ENCODE measurements at regions not wholly inside any gene's neighbourhood (a gene's known extent, or its start where the extent isn't known, plus 50 kb on each side); places are given as distances from the start of the nearest gene placed in this dataset.
"Not testable (repeated sequence)": the region's sequence is repeated elsewhere in the genome, so short reads cannot be mapped to it uniquely, and the experiment has no call there.

DNA sequence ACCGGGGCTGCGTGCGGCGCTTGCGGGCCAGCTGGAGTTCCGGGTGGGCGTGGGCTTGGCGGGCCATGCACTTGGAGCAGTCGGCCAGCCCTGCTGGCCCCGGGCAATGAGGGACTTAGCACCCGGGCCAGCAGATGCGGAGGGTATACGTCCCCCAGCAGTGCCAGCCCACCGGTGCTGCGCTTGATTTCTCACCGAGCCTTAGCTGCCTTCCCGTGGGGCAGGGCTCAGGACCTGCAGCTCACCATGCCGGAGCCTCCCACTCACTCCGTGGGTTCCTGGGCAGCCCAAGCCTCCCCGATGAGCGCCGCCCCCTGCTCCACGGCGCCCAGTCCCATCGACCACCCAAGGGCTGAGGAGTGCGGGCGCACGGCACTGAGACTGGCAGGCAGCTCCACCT is 51.4 kb upstream of the INPP4B start:
- DNase-seq (ENCODE audit: low spot score); FAIRE-seq: not testable (repeated sequence)

DNA sequence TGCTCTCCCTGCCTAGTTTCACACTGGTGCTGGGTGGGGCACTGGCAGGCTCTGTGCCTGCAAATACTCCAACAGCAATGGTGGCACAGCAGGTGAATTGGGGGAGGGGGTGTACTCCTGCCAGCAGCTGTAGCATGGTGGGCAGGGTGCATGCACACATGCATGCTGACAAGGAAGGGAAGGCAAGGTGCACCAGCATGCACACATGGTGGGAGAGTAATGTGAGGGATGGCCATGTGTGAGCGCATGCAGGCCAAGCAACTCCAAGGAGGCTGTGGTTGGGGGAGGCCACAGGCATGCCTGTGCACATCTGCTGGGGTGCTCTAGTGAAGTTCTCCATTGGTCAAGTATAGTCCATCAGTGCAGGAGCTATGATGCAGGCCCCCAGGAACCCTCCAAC is 54.5 kb upstream of the INPP4B start:
- no peak for DNase-seq (ENCODE audit: low spot score)
- no peak for FAIRE-seq

DNA sequence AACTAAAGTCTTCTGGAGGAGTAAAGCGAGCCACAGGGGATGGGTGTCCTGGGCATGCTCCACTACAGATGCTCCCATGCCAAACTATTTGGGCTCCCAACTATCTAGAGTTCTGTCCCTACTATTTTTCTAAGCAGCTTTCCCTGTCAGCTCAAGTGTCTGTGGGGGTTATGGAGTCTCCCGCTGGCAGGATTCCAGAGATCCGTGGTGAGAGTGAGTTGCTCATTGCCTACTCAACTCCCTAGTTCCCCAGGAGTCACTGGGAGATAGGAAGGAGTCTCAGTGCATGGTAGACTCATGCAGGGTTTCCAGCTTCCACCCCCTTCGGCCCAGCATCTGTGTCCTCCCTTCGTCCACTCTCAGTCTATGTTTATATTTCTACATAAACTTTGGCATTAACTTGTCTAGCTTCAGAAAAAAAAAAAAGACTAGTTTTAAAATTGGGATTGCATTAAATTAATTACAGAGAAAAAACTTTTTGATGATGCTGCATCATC is 55.1 kb upstream of the INPP4B start:
- FAIRE-seq (no peak), DNase-seq (ENCODE audit: low spot score) (peak; percentile 11)

DNA sequence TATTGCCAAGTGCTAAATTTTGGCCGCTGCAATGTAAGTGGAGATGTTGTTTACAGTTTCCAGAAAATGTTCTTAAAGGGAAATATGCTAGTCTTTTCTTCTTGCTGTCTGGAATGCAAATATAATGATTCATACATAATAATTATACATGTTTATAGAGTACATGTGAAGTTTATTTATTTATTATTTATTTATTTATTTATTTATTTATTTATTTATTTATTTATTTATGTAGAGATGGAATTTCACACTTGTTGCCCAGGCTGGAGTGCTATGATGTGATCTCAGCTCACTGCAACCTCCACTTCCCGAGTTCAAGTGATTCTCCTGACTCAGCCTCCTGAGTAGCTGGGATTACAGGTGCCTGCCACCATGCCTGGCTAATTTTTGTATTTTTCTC is 57.5 kb upstream of the INPP4B start:
- DNase-seq (ENCODE audit: low spot score); FAIRE-seq: not testable (repeated sequence)

DNA sequence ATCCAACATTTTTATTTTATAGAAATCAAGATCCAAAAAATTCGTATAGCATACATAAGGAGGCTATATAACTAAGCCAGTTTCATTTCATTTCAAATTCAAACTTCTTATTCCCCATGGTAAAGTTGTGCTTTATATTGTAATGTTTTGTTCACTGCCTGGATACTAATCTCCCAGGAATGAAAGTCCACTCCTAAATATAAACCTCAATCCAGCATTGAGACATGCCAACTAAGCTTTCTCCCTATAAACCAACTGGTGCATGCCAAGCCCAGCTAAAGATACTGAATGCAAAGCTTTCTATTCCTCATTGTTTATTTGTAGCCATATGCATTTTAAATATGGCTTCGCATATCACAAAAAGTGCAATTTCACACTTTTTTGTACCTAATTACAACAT is 63.8 kb upstream of the INPP4B start:
- DNase-seq (ENCODE audit: low spot score) (no peak), FAIRE-seq (no peak)

DNA sequence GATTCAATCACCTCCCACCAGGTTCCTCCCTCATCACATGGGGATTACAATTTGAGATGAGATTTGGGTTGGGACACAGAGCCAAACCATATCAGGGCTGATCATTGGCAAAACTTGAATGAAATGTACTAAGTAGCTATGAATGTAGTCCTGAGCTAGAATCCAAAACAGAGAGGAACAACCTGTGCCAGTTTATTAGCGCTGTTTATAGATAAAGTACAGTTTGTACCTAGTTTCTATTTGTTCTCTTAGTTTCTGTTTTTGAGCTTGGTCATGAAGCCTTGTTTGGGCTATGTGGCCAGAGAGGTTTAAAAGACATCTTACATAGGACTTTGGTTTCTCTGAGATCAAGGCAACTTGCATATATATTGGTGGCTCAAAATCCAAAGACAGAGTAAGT is 66.9 kb upstream of the INPP4B start:
- DNase-seq (ENCODE audit: low spot score) (no peak), FAIRE-seq (no peak)

DNA sequence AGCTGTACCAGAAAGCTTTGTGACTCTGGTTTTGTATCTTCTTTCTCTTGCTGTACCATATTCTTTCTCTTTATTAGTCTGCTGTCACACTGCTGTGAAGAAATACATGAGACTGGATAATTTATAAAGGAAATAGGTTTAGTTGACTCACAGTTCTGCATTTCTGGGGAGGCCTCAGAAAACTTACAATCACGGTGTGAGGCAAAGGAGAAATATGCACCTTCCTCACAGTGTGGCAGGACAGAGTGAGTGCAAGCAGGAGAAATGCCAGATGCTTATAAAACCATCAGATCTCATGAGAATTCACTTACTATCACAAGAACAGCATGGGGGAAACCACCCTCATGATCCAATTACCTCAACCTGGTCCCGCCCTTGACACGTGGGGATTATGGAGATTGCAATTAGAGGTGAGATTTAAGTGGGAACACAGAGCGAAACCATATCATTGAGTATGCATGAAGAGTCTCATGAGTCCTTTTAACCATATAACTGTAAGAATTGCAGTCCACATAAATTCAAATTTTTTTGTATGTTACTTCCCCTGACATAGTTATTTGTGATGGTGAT is 67.4 kb upstream of the INPP4B start:
- DNase-seq (ENCODE audit: low spot score) (no peak), FAIRE-seq (no peak)

DNA sequence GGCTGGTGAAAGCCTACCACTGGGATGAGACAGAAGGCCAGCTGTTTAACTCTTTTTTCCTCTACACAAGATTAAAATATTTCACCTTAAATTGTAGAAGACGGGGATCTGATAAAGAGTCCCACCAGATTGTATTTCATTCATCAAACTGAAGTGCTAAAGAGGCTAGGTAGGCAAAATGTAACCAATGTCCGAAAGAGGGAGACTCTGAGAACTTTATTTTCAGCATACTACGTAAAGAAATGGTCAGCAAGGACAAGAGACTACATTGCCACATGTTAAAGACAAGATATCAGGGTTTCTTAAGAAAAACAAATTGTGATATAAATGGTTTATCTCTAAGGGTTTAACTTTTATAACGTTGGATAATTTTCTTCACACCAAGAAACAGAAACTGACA is 71.6 kb upstream of the INPP4B start:
- FAIRE-seq (no peak), DNase-seq (ENCODE audit: low spot score) (no peak)

DNA sequence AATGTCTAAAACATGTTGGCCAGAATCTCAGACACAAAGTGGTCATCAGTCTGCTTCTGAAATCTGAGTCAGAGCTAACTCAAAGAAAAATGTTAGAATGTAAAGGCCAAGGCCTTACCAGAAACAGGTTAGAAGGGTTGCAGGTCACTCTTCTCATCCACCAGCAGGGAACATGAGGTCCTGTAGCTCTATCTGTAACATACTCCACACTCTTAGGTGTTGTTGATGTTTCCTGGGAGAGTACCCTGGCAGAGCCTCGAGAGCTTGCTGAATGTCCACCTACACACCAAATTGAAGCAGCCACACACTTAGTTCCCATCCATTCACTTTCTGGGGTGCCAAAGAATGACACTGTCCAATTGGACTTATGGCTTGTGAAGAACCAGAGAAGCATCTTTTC is 76.6 kb upstream of the INPP4B start:
- no peak for DNase-seq (ENCODE audit: low spot score)

DNA sequence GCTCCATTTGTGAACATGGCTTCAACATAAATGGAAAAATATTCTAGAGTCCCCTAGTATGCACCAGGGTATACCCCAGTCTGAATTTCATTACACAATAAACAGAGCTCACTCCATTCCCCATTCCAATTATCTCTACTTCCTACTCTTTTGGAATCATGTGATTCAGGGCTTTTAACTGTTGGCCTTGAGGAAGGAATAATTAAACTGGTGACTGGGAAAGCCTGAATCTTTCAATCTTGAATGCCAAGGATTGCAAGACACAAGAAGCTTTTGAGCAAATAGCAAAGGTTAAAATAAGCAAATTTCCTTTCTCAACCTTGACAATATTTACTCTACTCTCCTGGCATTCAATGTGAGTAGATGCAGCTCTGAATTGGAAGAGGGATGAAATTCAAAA is 77.5 kb upstream of the INPP4B start:
- DNase-seq (ENCODE audit: low spot score) (no peak), FAIRE-seq (no peak)

More for the DNA sequence above, 76.6 kb upstream of the INPP4B start:
- no peak for FAIRE-seq

DNA sequence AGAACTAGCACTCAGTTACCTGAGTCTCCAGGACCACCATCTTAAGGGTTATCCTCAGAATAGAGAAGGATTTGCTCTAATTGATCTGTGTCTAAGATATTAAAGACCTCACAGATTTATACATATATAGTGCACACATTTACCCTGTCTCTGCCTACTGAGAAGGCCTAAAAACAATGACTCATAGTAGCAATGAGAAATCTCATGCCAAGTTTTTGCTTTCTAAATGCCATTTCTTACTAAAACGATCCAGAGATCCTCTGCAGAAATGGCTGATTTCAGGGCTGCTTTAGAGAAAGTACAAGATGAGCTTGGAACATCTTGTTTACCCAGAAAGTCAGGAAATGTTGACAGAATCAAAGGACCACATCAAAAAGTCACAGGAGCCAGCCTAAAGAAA is 79.1 kb upstream of the INPP4B start:
- FAIRE-seq (no peak), DNase-seq (ENCODE audit: low spot score) (no peak)

DNA sequence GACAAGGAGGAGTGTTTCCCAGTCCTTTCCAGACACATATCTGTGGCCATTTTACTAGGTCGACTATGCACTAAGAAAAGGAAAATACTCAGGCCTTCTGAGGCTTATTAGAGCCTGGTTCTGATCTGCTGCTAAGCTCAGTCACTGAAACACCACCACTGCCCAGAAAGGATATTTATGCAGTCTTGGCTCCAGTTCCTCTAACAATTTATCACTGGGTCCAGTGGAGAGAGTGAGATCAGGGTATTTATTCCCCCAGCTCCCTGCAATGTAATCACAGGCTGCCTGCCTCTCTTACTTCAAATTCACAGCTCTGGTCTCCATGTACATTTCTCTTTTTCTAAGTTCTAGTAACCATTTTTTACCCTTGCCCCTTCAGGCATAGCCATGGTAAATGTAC is 81.6 kb upstream of the INPP4B start:
- FAIRE-seq = no peak
- no peak for DNase-seq (ENCODE audit: low spot score)

DNA sequence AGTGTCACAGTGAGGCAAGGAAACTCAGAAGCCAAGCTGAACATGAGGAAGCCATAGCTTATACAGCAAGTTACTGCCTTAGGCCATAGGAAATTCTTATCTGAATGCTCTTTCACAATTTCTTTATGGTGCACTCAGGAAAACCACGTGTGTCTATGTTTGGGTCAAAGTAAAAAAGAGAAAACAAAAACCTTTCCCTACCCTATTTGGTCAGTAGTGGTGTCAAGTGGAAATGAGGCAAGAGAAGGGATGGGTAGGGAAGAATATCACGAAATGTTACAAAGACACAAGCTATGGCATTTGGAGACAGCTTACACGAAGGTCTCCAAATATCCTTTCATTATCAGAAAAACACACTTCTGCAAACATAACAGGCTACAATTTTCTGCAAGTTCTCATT is 83.4 kb upstream of the INPP4B start:
- FAIRE-seq (no peak), DNase-seq (ENCODE audit: low spot score) (no peak)

DNA sequence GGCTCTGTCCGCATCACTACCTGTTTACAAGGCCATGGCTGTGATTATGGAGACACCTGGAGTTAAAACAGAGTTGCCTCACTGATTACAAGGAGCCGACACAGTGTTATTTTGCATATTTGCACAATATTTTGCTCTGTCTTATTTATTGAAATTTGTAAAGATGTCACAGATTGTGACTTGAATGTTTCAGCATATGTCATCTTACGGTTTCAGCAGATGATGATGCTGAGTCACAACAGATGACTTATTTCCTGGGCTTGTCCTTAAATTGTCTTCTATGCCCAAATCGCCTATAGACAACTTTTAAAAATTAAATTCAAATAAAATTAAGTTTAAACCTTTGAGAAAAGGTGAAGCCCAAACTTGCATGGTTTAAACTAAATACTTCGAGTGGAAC is 87.1 kb upstream of the INPP4B start:
- FAIRE-seq (no peak), DNase-seq (ENCODE audit: low spot score) (no peak)

DNA sequence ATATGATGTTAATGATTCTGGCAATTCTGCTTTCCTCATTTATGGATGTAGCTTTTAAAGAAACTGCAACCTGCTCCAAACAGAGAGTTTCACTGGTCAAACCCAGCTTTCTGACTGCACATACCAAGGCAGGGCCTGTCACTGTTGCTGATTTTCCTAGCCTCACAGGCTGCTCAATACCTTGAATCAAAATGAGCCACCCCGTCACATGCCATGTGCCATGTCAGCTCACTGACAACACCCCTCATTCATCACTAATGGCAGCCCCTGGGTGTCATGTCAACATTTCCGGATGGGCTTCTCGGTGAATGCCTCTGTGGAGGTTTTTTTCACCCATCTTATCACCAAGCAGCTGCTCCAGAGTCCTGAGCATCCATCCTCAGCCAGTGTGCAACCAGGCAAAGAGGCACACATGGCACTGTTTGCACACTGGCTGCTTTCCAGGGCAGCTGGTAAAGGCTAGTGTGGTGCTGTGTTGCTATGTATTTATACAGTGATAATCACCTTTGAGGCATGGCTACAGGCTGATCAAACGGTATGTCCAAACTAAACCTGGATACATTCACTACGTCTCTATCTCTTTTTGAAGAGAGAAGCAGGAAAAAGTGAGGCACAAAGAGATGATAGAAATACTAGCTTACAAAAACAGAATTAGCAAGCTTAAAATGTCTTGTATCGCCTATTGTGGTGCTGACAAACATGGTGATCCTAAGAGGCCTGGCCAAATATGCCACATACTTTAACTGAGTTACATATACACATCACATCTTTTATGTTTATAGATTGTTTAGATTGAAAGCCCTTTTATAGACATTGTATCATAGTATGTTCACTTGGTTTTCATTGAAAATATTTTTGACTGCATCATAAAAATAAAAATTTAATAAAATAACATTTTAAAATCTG is 94.6 kb upstream of the INPP4B start:
- DNase-seq (ENCODE audit: low spot score) (no peak), FAIRE-seq (no peak)

DNA sequence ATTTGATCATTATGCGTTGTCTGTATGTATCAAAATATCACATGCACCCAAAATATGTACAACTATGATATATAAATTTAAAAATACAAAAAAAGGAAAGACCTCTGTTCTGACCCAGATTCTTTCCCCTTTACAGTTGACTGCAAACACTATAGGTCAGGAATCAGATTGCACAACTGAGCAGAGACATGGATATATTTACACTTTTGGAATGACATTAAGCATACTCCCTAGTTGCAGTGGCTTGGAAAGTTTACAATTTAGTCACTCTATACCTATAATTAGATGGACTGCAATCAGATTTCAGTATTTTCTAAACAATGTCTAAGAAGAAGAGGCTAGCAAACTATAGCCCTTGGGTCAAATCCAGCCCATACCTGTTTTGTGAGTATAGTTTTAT is 98.5 kb upstream of the INPP4B start:
- no peak for DNase-seq (ENCODE audit: low spot score)
- FAIRE-seq = no peak

DNA sequence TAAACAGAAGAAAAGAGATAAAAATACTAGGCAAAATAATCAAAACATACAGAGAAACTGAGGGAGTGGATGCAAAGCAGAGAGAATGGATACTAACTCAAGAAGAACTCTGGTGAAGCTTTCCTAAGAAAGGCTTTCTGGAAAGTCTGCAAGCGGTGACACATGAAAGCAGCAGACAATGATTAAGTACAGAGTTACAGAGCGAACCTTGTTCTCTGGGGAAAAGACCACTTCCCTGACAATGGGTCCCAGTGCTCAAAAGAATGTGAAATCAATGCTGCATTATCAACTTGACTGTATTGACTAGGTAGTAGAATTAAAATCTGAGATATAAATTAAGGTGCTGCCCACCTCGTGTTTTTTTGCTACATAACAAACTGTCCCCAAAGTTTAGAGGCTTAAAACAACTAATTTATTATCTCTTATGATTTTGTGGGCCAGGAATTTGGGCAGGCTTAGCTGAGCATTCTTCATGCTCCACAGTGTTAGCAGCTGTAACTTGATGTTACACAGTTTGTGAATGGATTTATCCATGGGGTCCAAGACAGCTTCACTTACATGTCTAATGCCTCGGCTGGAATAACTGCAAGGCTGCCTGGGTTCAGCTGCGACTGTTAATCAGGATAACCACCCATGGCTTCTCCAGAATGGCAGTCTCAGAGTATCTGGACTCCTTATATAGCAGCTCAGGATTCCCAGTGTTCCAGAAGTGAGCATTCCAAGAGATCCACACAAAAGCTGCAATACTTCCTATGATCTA is 106.9 kb upstream of the INPP4B start:
- DNase-seq (ENCODE audit: low spot score) (no peak), FAIRE-seq (no peak)

DNA sequence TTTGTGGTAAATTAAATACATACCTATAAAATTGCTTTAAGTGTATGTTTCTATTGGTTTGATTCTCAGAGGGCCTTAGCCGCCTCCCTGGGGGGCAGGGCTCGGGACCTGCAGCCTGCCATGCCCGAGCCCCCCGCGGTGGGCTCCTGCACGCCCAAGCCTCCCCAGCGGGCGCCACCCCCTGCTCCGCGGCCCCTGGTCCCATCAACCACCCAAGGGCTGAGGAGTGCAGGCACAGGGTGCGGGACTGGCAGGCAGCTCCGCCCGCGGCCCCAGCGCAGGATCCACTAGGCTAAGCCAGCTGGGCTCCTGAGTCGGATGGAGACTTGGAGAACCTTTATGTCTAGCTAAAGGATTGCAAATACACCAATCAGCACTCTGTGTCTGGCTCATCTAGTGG is 108.3 kb upstream of the INPP4B start:
- FAIRE-seq (no peak), DNase-seq (ENCODE audit: low spot score) (no peak)

DNA sequence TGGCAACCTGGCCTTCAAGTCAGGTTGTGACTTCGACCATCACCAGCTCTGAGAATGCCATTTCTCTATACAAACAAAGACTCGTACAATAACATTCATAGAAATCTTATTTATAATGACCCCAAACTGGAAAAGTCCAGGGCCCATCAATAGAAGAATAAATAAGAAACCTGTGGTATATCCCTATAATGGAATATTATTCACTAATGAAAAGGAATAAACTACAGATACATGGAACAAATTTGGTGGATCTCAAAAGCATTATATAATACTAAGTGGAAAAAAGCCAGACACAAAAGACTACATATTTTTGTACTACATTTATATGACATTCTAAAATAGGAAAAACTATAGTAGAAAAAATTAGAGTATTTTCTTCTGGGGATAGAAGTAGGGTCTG is 109.4 kb upstream of the INPP4B start:
- no peak for DNase-seq (ENCODE audit: low spot score)
- FAIRE-seq = no peak

DNA sequence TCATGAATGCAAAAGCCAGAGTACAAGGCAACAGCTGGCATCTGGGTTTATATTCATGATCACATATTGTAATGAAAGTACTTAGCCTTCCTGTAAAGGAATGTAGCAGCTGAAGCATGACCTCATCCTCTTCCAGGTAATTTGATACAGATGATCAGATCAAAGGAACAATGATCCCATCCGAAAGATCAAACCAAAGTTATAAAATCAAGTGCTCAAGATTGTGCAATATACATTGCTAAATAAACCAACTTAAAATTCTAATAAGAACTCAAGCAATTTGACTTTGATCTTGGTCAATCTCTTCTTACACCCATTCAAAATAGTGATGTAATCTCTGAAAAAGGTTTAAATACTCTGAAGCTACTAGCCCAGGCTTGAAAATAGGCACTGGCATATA is 113.1 kb upstream of the INPP4B start:
- no peak for FAIRE-seq
- DNase-seq (ENCODE audit: low spot score) = no peak

DNA sequence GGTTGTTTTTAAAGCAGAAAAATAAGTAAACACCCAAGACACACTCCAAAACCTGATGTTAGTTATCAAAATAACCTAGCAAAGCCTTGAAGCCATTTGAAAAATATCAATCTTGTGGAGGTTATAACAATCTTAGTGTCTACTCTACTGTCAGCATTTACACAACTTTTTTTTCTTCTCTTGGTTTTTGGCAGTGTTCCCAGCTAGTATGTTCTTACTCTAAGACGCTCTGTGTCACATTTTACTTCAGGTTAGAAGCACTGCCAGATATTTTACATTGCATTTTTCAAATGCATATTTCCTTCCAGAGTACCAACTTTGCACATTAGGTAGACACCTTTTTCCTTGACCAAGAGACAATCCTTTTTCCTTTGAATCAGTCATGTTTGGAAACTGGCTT is 114.0 kb upstream of the INPP4B start:
- FAIRE-seq (no peak), DNase-seq (ENCODE audit: low spot score) (no peak)
